K562 (cell line): ENCODE measurements at regions not wholly inside any gene's neighbourhood (a gene's known extent, or its start where the extent isn't known, plus 50 kb on each side); places are given as distances from the start of the nearest gene placed in this dataset.

Experiments used
- COPS2 ChIP-seq: fragments of 450-650 bp; conservative IDR thresholded peaks from 2 replicates; pipeline ENCODE4 v1.6.1; 2016; ENCODE audit warnings: mild to moderate bottlenecking, moderate library complexity
- NFYB ChIP-seq: IDR thresholded peaks from 2 replicates; pipeline ENCODE4 v1.6.1; 2011; ENCODE audit warnings: mild to moderate bottlenecking, moderate library complexity; ENCODE audit not compliant: insufficient read length; ENCODE audit errors: extremely low read depth
- PTTG1 ChIP-seq: fragments of 450-650 bp; IDR thresholded peaks from 2 replicates; pipeline ENCODE4 v1.6.1; 2016; ENCODE audit warnings: low read depth, mild to moderate bottlenecking, missing genetic modification characterization, missing compliant biosample characterization
- USF2 ChIP-seq: sonication (generic); formaldehyde crosslinking; IDR thresholded peaks from 2 replicates; pipeline ENCODE4 v1.5.0; 2020; ENCODE audit warnings: missing genetic modification reagents
- TF ChIP-seq, protein P1 (sequence below): fragments of 450-650 bp; IDR thresholded peaks from 2 replicates; pipeline ENCODE4 v1.7.0; 2016; ENCODE audit warnings: borderline replicate concordance
- TF ChIP-seq, protein P2 (sequence below), 3 experiments: IDR thresholded peaks in 2 of 3; conservative IDR thresholded peaks in 1 of 3; 2 replicates each; pipeline ENCODE4 v1.5.1; 2011 to 2012; ENCODE audit warnings: low read length in 3 of 3, mild to moderate bottlenecking in 3 of 3, control low read depth in 2 of 3, improper control_type of control experiment in 1 of 3, inconsistent platforms in 1 of 3, low read depth in 1 of 3, mixed read lengths in 1 of 3, moderate library complexity in 1 of 3; ENCODE audit not compliant: insufficient read depth in 2 of 3

GRCh38 chr2:238513346-238513745 is 86.6 kb downstream of the ASB1 start:
- TF ChIP-seq COPS2 (no peak), NFYB (no peak), USF2 (CRISPR knock-in tag) (no peak), PTTG1 (tag) (no peak)
- TF ChIP-seq, protein P1, sequence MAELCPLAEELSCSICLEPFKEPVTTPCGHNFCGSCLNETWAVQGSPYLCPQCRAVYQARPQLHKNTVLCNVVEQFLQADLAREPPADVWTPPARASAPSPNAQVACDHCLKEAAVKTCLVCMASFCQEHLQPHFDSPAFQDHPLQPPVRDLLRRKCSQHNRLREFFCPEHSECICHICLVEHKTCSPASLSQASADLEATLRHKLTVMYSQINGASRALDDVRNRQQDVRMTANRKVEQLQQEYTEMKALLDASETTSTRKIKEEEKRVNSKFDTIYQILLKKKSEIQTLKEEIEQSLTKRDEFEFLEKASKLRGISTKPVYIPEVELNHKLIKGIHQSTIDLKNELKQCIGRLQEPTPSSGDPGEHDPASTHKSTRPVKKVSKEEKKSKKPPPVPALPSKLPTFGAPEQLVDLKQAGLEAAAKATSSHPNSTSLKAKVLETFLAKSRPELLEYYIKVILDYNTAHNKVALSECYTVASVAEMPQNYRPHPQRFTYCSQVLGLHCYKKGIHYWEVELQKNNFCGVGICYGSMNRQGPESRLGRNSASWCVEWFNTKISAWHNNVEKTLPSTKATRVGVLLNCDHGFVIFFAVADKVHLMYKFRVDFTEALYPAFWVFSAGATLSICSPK, result no peak
- TF ChIP-seq, protein P2, sequence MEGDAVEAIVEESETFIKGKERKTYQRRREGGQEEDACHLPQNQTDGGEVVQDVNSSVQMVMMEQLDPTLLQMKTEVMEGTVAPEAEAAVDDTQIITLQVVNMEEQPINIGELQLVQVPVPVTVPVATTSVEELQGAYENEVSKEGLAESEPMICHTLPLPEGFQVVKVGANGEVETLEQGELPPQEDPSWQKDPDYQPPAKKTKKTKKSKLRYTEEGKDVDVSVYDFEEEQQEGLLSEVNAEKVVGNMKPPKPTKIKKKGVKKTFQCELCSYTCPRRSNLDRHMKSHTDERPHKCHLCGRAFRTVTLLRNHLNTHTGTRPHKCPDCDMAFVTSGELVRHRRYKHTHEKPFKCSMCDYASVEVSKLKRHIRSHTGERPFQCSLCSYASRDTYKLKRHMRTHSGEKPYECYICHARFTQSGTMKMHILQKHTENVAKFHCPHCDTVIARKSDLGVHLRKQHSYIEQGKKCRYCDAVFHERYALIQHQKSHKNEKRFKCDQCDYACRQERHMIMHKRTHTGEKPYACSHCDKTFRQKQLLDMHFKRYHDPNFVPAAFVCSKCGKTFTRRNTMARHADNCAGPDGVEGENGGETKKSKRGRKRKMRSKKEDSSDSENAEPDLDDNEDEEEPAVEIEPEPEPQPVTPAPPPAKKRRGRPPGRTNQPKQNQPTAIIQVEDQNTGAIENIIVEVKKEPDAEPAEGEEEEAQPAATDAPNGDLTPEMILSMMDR (IDR thresholded peaks at IDR 0.05 in 2 of 3, conservative IDR thresholded peaks at IDR 0.05 in 1 of 3; ENCODE audit: insufficient read depth in 2 of 3, low read depth in 1 of 3, low read length in 3 of 3), result peak; percentile 60 to 63 (median 62)
